GM23338 (cell line): ENCODE measurements at regions not wholly inside any gene's neighbourhood (a gene's known extent, or its start where the extent isn't known, plus 50 kb on each side); places are given as distances from the start of the nearest gene placed in this dataset.

Experiments
- ATAC-seq: fragments of 200-7000 bp; cut with Tn5 transposase; 3 replicates; pipeline ENCODE4 v1.9.1; 2020
- DNase-seq: peaks from one replicate; pipeline ENCODE4 v3.0.0-alpha.2; 2015; ENCODE audit warnings: low spot score
- H2AFZ ChIP-seq: fragments of 200-600 bp; sonication (generic); 2 replicates; pipeline ENCODE4 v1.8.0; 2016; ENCODE audit warnings: antibody characterized with exemption, mild to moderate bottlenecking, moderate library complexity
- H3F3A ChIP-seq: fragments of 200-600 bp; sonication (generic); replicated peaks from 2 replicates; pipeline ENCODE4 v1.8.0; 2017; ENCODE audit warnings: antibody characterized with exemption, mixed run types, low read depth
- H3K27ac ChIP-seq: fragments of 200-600 bp; sonication (generic); 2 replicates; pipeline ENCODE4 v1.6.1; 2016; ENCODE audit warnings: low read depth
- H3K27me3 ChIP-seq: fragments of 200-600 bp; sonication (generic); 2 replicates; pipeline ENCODE4 v1.8.0; 2016; ENCODE audit warnings: mild to moderate bottlenecking, mixed run types, moderate library complexity; ENCODE audit not compliant: insufficient read depth
- H3K36me3 ChIP-seq: fragments of 200-600 bp; sonication (generic); 2 replicates; pipeline ENCODE4 v1.8.0; 2016; ENCODE audit warnings: mild to moderate bottlenecking; ENCODE audit not compliant: insufficient read depth
- H3K4me1 ChIP-seq: fragments of 200-600 bp; sonication (generic); 2 replicates; pipeline ENCODE4 v1.8.0; 2016; ENCODE audit warnings: mild to moderate bottlenecking, moderate library complexity; ENCODE audit not compliant: insufficient read depth
- H3K4me2 ChIP-seq: fragments of 200-600 bp; sonication (generic); 2 replicates; pipeline ENCODE4 v1.7.1; 2017; ENCODE audit warnings: mixed run types
- H3K4me3 ChIP-seq: fragments of 200-600 bp; sonication (generic); 2 replicates; pipeline ENCODE4 v1.6.1; 2016; ENCODE audit warnings: mixed run types
- H3K79me2 ChIP-seq: fragments of 200-600 bp; sonication (generic); replicated peaks from 2 replicates; pipeline ENCODE4 v1.8.0; 2017; ENCODE audit warnings: mild to moderate bottlenecking; ENCODE audit not compliant: insufficient read depth
- H3K9me2 ChIP-seq: fragments of 200-600 bp; sonication (generic); 2 replicates; pipeline ENCODE4 v1.8.0; 2017; ENCODE audit not compliant: insufficient read depth
- H4K20me1 ChIP-seq: fragments of 200-600 bp; sonication (generic); replicated peaks from 2 replicates; pipeline ENCODE4 v1.8.0; 2017; ENCODE audit warnings: mild to moderate bottlenecking; ENCODE audit not compliant: insufficient read depth
- H3K27ac Mint-ChIP-seq: 2 replicates; pipeline ENCODE4 v1.8.0; 2020; ENCODE audit warnings: inconsistent platforms, mild to moderate bottlenecking, moderate library complexity, mixed read lengths
- H3K27me3 Mint-ChIP-seq: 3 replicates; pipeline ENCODE4 v1.8.0; 2022; ENCODE audit warnings: low read depth, mild to moderate bottlenecking, moderate library complexity, mixed read lengths, inconsistent platforms; ENCODE audit not compliant: insufficient read depth, poor library complexity
- H3K36me3 Mint-ChIP-seq: 3 replicates; pipeline ENCODE4 v1.8.0; 2021; ENCODE audit warnings: low read depth, mild to moderate bottlenecking, inconsistent platforms, moderate library complexity, mixed read lengths
- H3K4me1 Mint-ChIP-seq: 3 replicates; pipeline ENCODE4 v1.8.0; 2020; ENCODE audit warnings: mild to moderate bottlenecking, inconsistent platforms, mixed read lengths
- H3K4me3 Mint-ChIP-seq: 3 replicates; pipeline ENCODE4 v1.8.0; 2021; ENCODE audit warnings: moderate library complexity, mild to moderate bottlenecking, inconsistent platforms, mixed read lengths
- H3K9me3 Mint-ChIP-seq: 3 replicates; pipeline ENCODE4 v1.8.0; 2020; ENCODE audit warnings: moderate library complexity, mild to moderate bottlenecking, inconsistent platforms, mixed read lengths
- CTCF ChIP-seq, 2 experiments: fragments of 200-600 bp in 1 of 2; sonication (generic) in 1 of 2; conservative IDR thresholded peaks; 2 replicates each; pipeline versions ENCODE4 v1.5.1 to v1.6.1; 2016 to 2017; ENCODE audit warnings: antibody characterized with exemption in 2 of 2, low read depth in 2 of 2, mild to moderate bottlenecking in 2 of 2, moderate library complexity in 1 of 2
- EZH2 ChIP-seq: fragments of 200-600 bp; sonication (generic); IDR thresholded peaks from one replicate; pipeline ENCODE4 v1.8.0; 2017; ENCODE audit warnings: antibody characterized with exemption, mild to moderate bottlenecking, low read depth; ENCODE audit not compliant: unreplicated experiment
- EZH2phosphoT487 ChIP-seq: fragments of 200-600 bp; sonication (generic); IDR thresholded peaks from one replicate; pipeline ENCODE4 v1.8.1; 2018; ENCODE audit warnings: antibody characterized with exemption; ENCODE audit not compliant: unreplicated experiment
- JUNB ChIP-seq: IDR thresholded peaks from one replicate; pipeline ENCODE4 v1.6.1; 2016; ENCODE audit warnings: antibody characterized with exemption; ENCODE audit not compliant: unreplicated experiment
- NANOG ChIP-seq: IDR thresholded peaks from 2 replicates; pipeline ENCODE4 v1.6.1; 2016; ENCODE audit warnings: antibody characterized with exemption, borderline replicate concordance
- POLR2AphosphoS5 ChIP-seq: IDR thresholded peaks from 2 replicates; pipeline ENCODE4 v1.6.1; 2016; ENCODE audit warnings: antibody characterized with exemption, low read depth
- STAT1 ChIP-seq: IDR thresholded peaks from one replicate; pipeline ENCODE4 v1.6.1; 2016; ENCODE audit warnings: antibody characterized with exemption; ENCODE audit not compliant: unreplicated experiment
- ZNF114 ChIP-seq: fragments of 250-450 bp; sonication (Bioruptor Pico); IDR thresholded peaks from 2 replicates; pipeline ENCODE4 v1.5.0; 2020; ENCODE audit warnings: mild to moderate bottlenecking, moderate library complexity
- ZNF331 ChIP-seq: fragments of 250-450 bp; sonication (Bioruptor Pico); IDR thresholded peaks from 2 replicates; pipeline ENCODE4 v1.5.0; 2020; ENCODE audit warnings: low read depth, mild to moderate bottlenecking, moderate library complexity
- ZNF462 ChIP-seq: fragments of 250-450 bp; sonication (Bioruptor Pico); IDR thresholded peaks from 2 replicates; pipeline ENCODE4 v1.5.0; 2020; ENCODE audit warnings: mild to moderate bottlenecking, moderate library complexity
- TF ChIP-seq, protein P1 (sequence below): IDR thresholded peaks from one replicate; pipeline ENCODE4 v1.6.1; 2018; ENCODE audit warnings: antibody characterized with exemption; ENCODE audit not compliant: unreplicated experiment

DNA sequence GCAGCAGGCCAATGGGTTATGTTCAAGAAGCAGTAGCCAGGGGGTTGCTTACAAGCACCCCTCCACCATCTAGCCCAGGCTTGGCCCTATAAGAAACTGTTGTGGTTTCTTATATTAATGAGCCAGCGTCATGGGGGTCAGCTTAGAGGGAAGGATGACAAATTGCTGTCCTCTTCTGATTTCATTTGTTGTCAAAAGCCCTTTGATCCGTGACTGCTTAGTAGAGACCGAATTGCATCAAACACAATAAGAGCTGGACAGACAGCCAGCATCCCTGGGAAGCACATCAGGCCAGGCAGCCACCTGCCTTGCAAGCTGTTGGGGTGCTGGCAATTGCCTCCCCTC lies 206.6 kb upstream of the SETBP1 start:
- TF ChIP-seq ZNF331 (CRISPR knock-in tag) = no peak
- TF ChIP-seq EZH2 = no peak
- no peak for TF ChIP-seq EZH2phosphoT487
- no peak for TF ChIP-seq CTCF (conservative IDR thresholded peaks at IDR 0.05; ENCODE audit: low read depth in 2 of 2)
- no peak for TF ChIP-seq NANOG
- no peak for TF ChIP-seq POLR2AphosphoS5
- TF ChIP-seq JUNB = no peak
- no peak for TF ChIP-seq ZNF114 (CRISPR knock-in tag)
- no peak for TF ChIP-seq STAT1
- TF ChIP-seq, protein P1, sequence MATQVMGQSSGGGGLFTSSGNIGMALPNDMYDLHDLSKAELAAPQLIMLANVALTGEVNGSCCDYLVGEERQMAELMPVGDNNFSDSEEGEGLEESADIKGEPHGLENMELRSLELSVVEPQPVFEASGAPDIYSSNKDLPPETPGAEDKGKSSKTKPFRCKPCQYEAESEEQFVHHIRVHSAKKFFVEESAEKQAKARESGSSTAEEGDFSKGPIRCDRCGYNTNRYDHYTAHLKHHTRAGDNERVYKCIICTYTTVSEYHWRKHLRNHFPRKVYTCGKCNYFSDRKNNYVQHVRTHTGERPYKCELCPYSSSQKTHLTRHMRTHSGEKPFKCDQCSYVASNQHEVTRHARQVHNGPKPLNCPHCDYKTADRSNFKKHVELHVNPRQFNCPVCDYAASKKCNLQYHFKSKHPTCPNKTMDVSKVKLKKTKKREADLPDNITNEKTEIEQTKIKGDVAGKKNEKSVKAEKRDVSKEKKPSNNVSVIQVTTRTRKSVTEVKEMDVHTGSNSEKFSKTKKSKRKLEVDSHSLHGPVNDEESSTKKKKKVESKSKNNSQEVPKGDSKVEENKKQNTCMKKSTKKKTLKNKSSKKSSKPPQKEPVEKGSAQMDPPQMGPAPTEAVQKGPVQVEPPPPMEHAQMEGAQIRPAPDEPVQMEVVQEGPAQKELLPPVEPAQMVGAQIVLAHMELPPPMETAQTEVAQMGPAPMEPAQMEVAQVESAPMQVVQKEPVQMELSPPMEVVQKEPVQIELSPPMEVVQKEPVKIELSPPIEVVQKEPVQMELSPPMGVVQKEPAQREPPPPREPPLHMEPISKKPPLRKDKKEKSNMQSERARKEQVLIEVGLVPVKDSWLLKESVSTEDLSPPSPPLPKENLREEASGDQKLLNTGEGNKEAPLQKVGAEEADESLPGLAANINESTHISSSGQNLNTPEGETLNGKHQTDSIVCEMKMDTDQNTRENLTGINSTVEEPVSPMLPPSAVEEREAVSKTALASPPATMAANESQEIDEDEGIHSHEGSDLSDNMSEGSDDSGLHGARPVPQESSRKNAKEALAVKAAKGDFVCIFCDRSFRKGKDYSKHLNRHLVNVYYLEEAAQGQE = no peak
- TF ChIP-seq ZNF462 = no peak
- Mint-ChIP-seq H3K27ac (no peak overlapping the region), H3K4me3 (no peak overlapping the region), H3K4me1 (peaks cover 4% of the 10 kb centered on the region; the same call in 1 of the 3 replicates), H3K36me3 (peaks cover 8% of the 10 kb centered on the region), H3K9me3 (peaks cover 13% of the 10 kb centered on the region), H3K27me3 (peaks cover 2% of the 10 kb centered on the region)
- Histone ChIP-seq H3K79me2 (no peaks in the 10 kb centered on the region), H2AFZ (no peak overlapping the region), H3K27ac (no peak overlapping the region), H3K4me2 (no peak overlapping the region), H3K9me2 (peaks cover 13% of the 10 kb centered on the region; the same call in 1 of the 2 replicates), H3K4me1 (no peaks in the 10 kb centered on the region), H3K4me3 (no peak overlapping the region), H4K20me1 (no peaks in the 10 kb centered on the region), H3K27me3 (no peaks in the 10 kb centered on the region), H3F3A (no peaks in the 10 kb centered on the region), H3K36me3 (no peaks in the 10 kb centered on the region)
- DNase-seq (no peak), ATAC-seq (no peak)
